GM12878 (cell line): ENCODE measurements at regions not wholly inside any gene's neighbourhood (a gene's known extent, or its start where the extent isn't known, plus 50 kb on each side); places are given as distances from the start of the nearest gene placed in this dataset.

Experiments used
- ATAC-seq: fragments of 200-7000 bp; cut with Tn5 transposase; 3 replicates; pipeline ENCODE4 v1.9.1; 2020; ENCODE audit warnings: mild to moderate bottlenecking, moderate library complexity
- BruUV-seq: library from RNA; stranded (reverse); fragments of 400-500 nt; replicated peaks from 2 replicates; lab custom pipeline; 2021; lab: Mats Ljungman, UMichigan
- CTCF ChIA-PET: fragments of 300-600 bp; sonication (Branson Sonifier 250); formaldehyde crosslinking; extraction: SDS; loops from one replicate; lab custom pipeline; 2021; ENCODE audit warnings: inconsistent platforms; lab: Yijun Ruan, JAX
- POLR2A ChIA-PET: fragments of 350-600 bp; formaldehyde crosslinking; extraction: SDS; loops from one replicate; lab custom pipeline; 2021; ENCODE audit warnings: inconsistent platforms; lab: Charles Lee
- RAD21 ChIA-PET: fragments of 300-600 bp; sonication (Branson Sonifier 250); formaldehyde crosslinking; loops from one replicate; lab custom pipeline; 2023; ENCODE audit warnings: antibody characterized with exemption; ENCODE audit not compliant: unreplicated experiment; lab: Charles Lee
- SMC1A ChIA-PET: fragments of 300-600 bp; sonication (Branson Sonifier 250); formaldehyde crosslinking; loops from one replicate; lab custom pipeline; 2023; ENCODE audit not compliant: unreplicated experiment, uncharacterized antibody; lab: Charles Lee
- DNase-seq: peaks from one replicate; pipeline ENCODE4 v3.0.0-alpha.2; 2011; ENCODE audit warnings: low read depth, low spot score
- FAIRE-seq: peaks from 3 replicates; lab custom pipeline; 2011; peaks lifted over from hg19 to GRCh38; lab: Jason Lieb, UNC
- H2AFZ ChIP-seq: 2 replicates; pipeline ENCODE4 v1.6.0; 2011; ENCODE audit warnings: low read depth, low read length, control low read depth; ENCODE audit not compliant: control insufficient read depth
- H3K27ac ChIP-seq: 2 replicates; pipeline ENCODE4 v1.5.1; 2011; ENCODE audit warnings: control low read depth; ENCODE audit not compliant: control insufficient read depth, insufficient read depth
- H3K27me3 ChIP-seq, 2 experiments: replicated peaks in 1 of 2; 2 replicates each; pipeline versions ENCODE4 v1.6.0 to v1.6.1; 2011; ENCODE audit warnings: low read length in 1 of 2; ENCODE audit not compliant: control insufficient read depth in 2 of 2, insufficient read depth in 2 of 2
- H3K36me3 ChIP-seq, 2 experiments: 2 replicates each; pipeline ENCODE4 v1.5.1; 2011; ENCODE audit warnings: low read length in 1 of 2; ENCODE audit not compliant: control insufficient read depth in 2 of 2, insufficient read depth in 2 of 2
- H3K4me1 ChIP-seq: 2 replicates; pipeline ENCODE4 v1.6.1; 2011; ENCODE audit warnings: mild to moderate bottlenecking, low read length, moderate library complexity, mixed read lengths; ENCODE audit not compliant: control insufficient read depth, insufficient read depth
- H3K4me2 ChIP-seq: 2 replicates; pipeline ENCODE4 v1.6.0; 2011; ENCODE audit warnings: control low read depth; ENCODE audit not compliant: control insufficient read depth, insufficient read depth
- H3K4me3 ChIP-seq: fragments of 200-600 bp; sonication (generic); 2 replicates; pipeline ENCODE4 v1.5.1; 2016
- H3K79me2 ChIP-seq: 2 replicates; pipeline ENCODE4 v1.6.0; 2011; ENCODE audit warnings: low read length; ENCODE audit not compliant: control insufficient read depth, insufficient read depth
- H3K9ac ChIP-seq: 2 replicates; pipeline ENCODE4 v1.8.0; 2011; ENCODE audit warnings: low read length, control low read depth, mixed read lengths; ENCODE audit not compliant: control insufficient read depth, insufficient read depth
- H3K9me3 ChIP-seq: replicated peaks from 3 replicates; pipeline ENCODE4 v1.5.1; 2011; ENCODE audit warnings: mild to moderate bottlenecking, low read length; ENCODE audit not compliant: control insufficient read depth, insufficient read depth
- H4K20me1 ChIP-seq: 2 replicates; pipeline ENCODE4 v1.6.0; 2011; ENCODE audit not compliant: control insufficient read depth, insufficient read depth
- ATF2 ChIP-seq: IDR thresholded peaks from 2 replicates; pipeline ENCODE4 v1.6.1; 2012; ENCODE audit warnings: low read length, inconsistent platforms
- BMI1 ChIP-seq: fragments of 450-650 bp; IDR thresholded peaks from 2 replicates; pipeline ENCODE4 v1.6.1; 2016; ENCODE audit warnings: mild to moderate bottlenecking, moderate library complexity, borderline replicate concordance
- CUX1 ChIP-seq: IDR thresholded peaks from 2 replicates; pipeline ENCODE4 v1.6.1; 2012; ENCODE audit warnings: improper control_type of control experiment, low read depth, low read length; ENCODE audit not compliant: insufficient replicate concordance
- IRF4 ChIP-seq: IDR thresholded peaks from 2 replicates; pipeline ENCODE4 v1.6.1; 2011; ENCODE audit warnings: low read depth, low read length
- MEF2A ChIP-seq: IDR thresholded peaks from 2 replicates; pipeline ENCODE4 v1.6.1; 2011; ENCODE audit warnings: low read depth, mild to moderate bottlenecking, low read length, moderate library complexity; ENCODE audit not compliant: insufficient read depth
- MTA2 ChIP-seq: fragments of 450-650 bp; IDR thresholded peaks from 2 replicates; pipeline ENCODE4 v1.6.1; 2016; ENCODE audit warnings: low read depth, mild to moderate bottlenecking, moderate library complexity
- NBN ChIP-seq: fragments of 450-650 bp; IDR thresholded peaks from 2 replicates; pipeline ENCODE4 v1.6.1; 2016
- NFIC ChIP-seq: IDR thresholded peaks from 2 replicates; pipeline ENCODE4 v1.6.1; 2012; ENCODE audit warnings: low read depth, mild to moderate bottlenecking, inconsistent platforms, low read length, moderate library complexity
- NFYA ChIP-seq: IDR thresholded peaks from 2 replicates; pipeline ENCODE4 v1.6.1; 2011; ENCODE audit warnings: low read depth, mild to moderate bottlenecking, low read length, improper control_type of control experiment, borderline replicate concordance
- RCOR1 ChIP-seq: conservative IDR thresholded peaks from 2 replicates; pipeline ENCODE4 v1.6.1; 2012; ENCODE audit warnings: low read depth, low read length, improper control_type of control experiment
- SKIL ChIP-seq: fragments of 450-650 bp; IDR thresholded peaks from 2 replicates; pipeline ENCODE4 v1.6.1; 2017; ENCODE audit warnings: mild to moderate bottlenecking, low read depth, inconsistent platforms; ENCODE audit not compliant: poor library complexity, severe bottlenecking
- SP1 ChIP-seq: IDR thresholded peaks from one replicate; pipeline ENCODE4 v1.6.1; 2011; ENCODE audit warnings: low read depth, low read length
- SREBF2 ChIP-seq: IDR thresholded peaks from 2 replicates; pipeline ENCODE4 v1.6.1; 2012; ENCODE audit warnings: mild to moderate bottlenecking, low read length
- WRNIP1 ChIP-seq: IDR thresholded peaks from 2 replicates; pipeline ENCODE4 v1.6.1; 2011; ENCODE audit warnings: low read depth, low read length, improper control_type of control experiment, borderline replicate concordance
- ZNF274 ChIP-seq: IDR thresholded peaks from one replicate; pipeline ENCODE4 v1.8.0; 2011; ENCODE audit not compliant: insufficient read length, insufficient read depth
- ZNF622 ChIP-seq: fragments of 450-650 bp; IDR thresholded peaks from 2 replicates; pipeline ENCODE4 v1.6.1; 2017; ENCODE audit warnings: mild to moderate bottlenecking, inconsistent platforms
- WGBS: methylation state at CpG from one replicate; pipeline ENCODE4 v1.1.6; 2016; ENCODE audit warnings: low lambda C conversion rate; ENCODE audit not compliant: insufficient replicate concordance, insufficient coverage; ENCODE audit errors: missing lambda C conversion rate; 5-methylcytosine and 5-hydroxymethylcytosine counted together
- in situ Hi-C: fragments of 300-500 bp; cut with MboI; formaldehyde crosslinking; loops from 9 replicates; pipeline ENCODE4 v1.14.3; 2018; ENCODE audit warnings: mixed read lengths
- intact Hi-C: fragments of 100-400 bp; cut with micrococcal nuclease; formaldehyde crosslinking; loops from one replicate; pipeline ENCODE4 v1.14.2; 2022; ENCODE audit not compliant: unreplicated experiment

GRCh38 chr16:7171151-7171550 is 161.5 kb upstream of the RBFOX1 start:
- Histone ChIP-seq H2AFZ (no peak overlapping the region), H4K20me1 (no peaks in the 10 kb centered on the region)
- TF ChIP-seq ATF2 = no peak
- no peak for TF ChIP-seq CUX1
- TF ChIP-seq NFYA = no peak
- no peak for TF ChIP-seq ZNF622
- no peak for TF ChIP-seq RCOR1
- TF ChIP-seq MEF2A = no peak
- no peak for TF ChIP-seq NBN
- TF ChIP-seq MTA2 = no peak
- TF ChIP-seq WRNIP1 = no peak
- TF ChIP-seq BMI1 = no peak
- TF ChIP-seq SREBF2 = no peak
- TF ChIP-seq IRF4 = no peak
- no peak for TF ChIP-seq SKIL
- TF ChIP-seq SP1 = no peak
- no peak for TF ChIP-seq ZNF274
- no peak for TF ChIP-seq NFIC
- TF ChIP-seq, all 136 proteins: peak for 0
- Histone ChIP-seq H3K27ac (no peak overlapping the region), H3K27me3 (no peaks in the 10 kb centered on the region), H3K4me2 (no peak overlapping the region), H3K9me3 (no peaks in the 10 kb centered on the region; the same call in 2 of the 3 replicates), H3K4me3 (no peak overlapping the region), H3K4me1 (no peaks in the 10 kb centered on the region), H3K79me2 (no peaks in the 10 kb centered on the region), H3K9ac (no peak overlapping the region), H3K36me3 (no peaks in the 10 kb centered on the region)
- RAD21 ChIA-PET = no interaction called here
- SMC1A ChIA-PET = no interaction called here
- in situ Hi-C loops = no loop called here
- 21% methylated on average over 3 of the region's 3 CpGs for WGBS
- DNase-seq = no peak
- no peak for ATAC-seq
- CTCF ChIA-PET = no interaction called here
- FAIRE-seq = no peak
- intact Hi-C loops = no loop called here
- POLR2A ChIA-PET = no interaction called here
- no TSS peak for BruUV-seq
